ENCODE measurements at regions not wholly inside any gene's neighbourhood (a gene's known extent, or its start where the extent isn't known, plus 50 kb on each side); places are given as distances from the start of the nearest gene placed in this dataset.
"Not testable (repeated sequence)": the region's sequence is repeated elsewhere in the genome, so short reads cannot be mapped to it uniquely, and the experiment has no call there.

- not testable (repeated sequence) for H3K36me3 ChIP-seq (ENCODE audit: control insufficient read depth, low read length); H3K4me1 ChIP-seq (ENCODE audit: control insufficient read depth, low read length); H3K4me3 ChIP-seq (ENCODE audit: low read length); H3K27me3 ChIP-seq (ENCODE audit: control insufficient read depth, low read length); H3K9me2 ChIP-seq (replicated peaks; ENCODE audit: control insufficient read depth, low read length); H3F3A ChIP-seq (ENCODE audit: control insufficient read depth, insufficient read depth); H3K4me2 ChIP-seq (ENCODE audit: low read length); H3K27ac ChIP-seq (ENCODE audit: low read depth, low read length); H3K79me2 ChIP-seq (ENCODE audit: control insufficient read depth, low read length); H4K20me1 ChIP-seq (ENCODE audit: control insufficient read depth, insufficient read depth, low read depth, low read length); H3K9me3 ChIP-seq (ENCODE audit: control insufficient read depth, insufficient read depth, low read length)
Observed at GRCh38 chr4:67412153-67412712, 133.1 kb downstream of the CENPC start.

- no peak overlapping the region for H3K27ac ChIP-seq (ENCODE audit: low read depth, low read length)
- no peaks in the 10 kb centered on the region for H3K36me3 ChIP-seq (ENCODE audit: control insufficient read depth, low read length)
- H3K9me3 ChIP-seq (ENCODE audit: control insufficient read depth, insufficient read depth, low read length), result no peaks in the 10 kb centered on the region
- no peak overlapping the region for H3K4me3 ChIP-seq (ENCODE audit: low read length)
- H3F3A ChIP-seq (ENCODE audit: control insufficient read depth, insufficient read depth), result no peaks in the 10 kb centered on the region
- no peak overlapping the region for H3K4me2 ChIP-seq (ENCODE audit: low read length)
- no peaks in the 10 kb centered on the region for H3K27me3 ChIP-seq (ENCODE audit: control insufficient read depth, low read length)
- H3K4me1 ChIP-seq (ENCODE audit: control insufficient read depth, low read length), result no peaks in the 10 kb centered on the region
- no peak for TF ChIP-seq CTCF (IDR thresholded peaks at IDR 0.05; ENCODE audit: low read depth, low read length, poor library complexity, severe bottlenecking)
- no peak for TF ChIP-seq EZH2phosphoT487 (IDR thresholded peaks at IDR 0.05; ENCODE audit: borderline replicate concordance, low read length)
- H4K20me1 ChIP-seq (ENCODE audit: control insufficient read depth, insufficient read depth, low read depth, low read length), result no peaks in the 10 kb centered on the region
- no peaks in the 10 kb centered on the region for H3K79me2 ChIP-seq (ENCODE audit: control insufficient read depth, low read length)
- no peaks in the 10 kb centered on the region for H3K9me2 ChIP-seq (replicated peaks; ENCODE audit: control insufficient read depth, low read length)
Observed at GRCh38 chr4:67403342-67403741, 142.0 kb downstream of the CENPC start.

GRCh38 chr4:67401902-67402301, 143.4 kb downstream of the CENPC start:
- no peak for TF ChIP-seq CTCF (IDR thresholded peaks at IDR 0.05; ENCODE audit: low read depth, low read length, poor library complexity, severe bottlenecking)
- no peak for TF ChIP-seq EZH2phosphoT487 (IDR thresholded peaks at IDR 0.05; ENCODE audit: borderline replicate concordance, low read length)

DNA sequence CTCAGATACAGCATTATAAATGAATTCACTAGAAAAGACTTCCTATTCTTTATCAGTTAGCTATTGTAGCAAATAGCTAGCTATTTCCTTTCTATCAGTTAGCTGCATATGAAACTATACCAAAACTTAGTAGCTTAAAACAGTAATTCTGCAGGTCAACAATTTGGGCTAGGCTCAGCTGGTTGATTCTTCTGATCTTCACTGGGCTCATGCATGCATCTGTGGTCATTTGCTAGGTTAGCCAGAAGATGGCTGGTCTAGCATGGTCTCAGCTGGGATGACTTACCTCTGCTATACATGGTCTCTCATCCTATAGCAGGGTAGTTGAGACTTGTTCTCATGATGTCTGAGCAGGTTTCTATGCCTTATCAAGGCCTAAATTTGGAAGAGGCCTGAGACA, 147.4 kb downstream of the CENPC start:
- no peaks in the 10 kb centered on the region for H4K20me1 ChIP-seq (ENCODE audit: control insufficient read depth, insufficient read depth, low read depth, low read length)
- no peaks in the 10 kb centered on the region for H3K9me3 ChIP-seq (ENCODE audit: control insufficient read depth, insufficient read depth, low read length)
- TF ChIP-seq EZH2phosphoT487 (IDR thresholded peaks at IDR 0.05; ENCODE audit: borderline replicate concordance, low read length) (no peak), CTCF (IDR thresholded peaks at IDR 0.05; ENCODE audit: low read depth, low read length, poor library complexity, severe bottlenecking) (no peak)

More at GRCh38 chr4:67401902-67402301, 143.4 kb downstream of the CENPC start:
- Histone ChIP-seq H3K79me2 (ENCODE audit: control insufficient read depth, low read length) (no peaks in the 10 kb centered on the region), H4K20me1 (ENCODE audit: control insufficient read depth, insufficient read depth, low read depth, low read length) (no peaks in the 10 kb centered on the region), H3F3A (ENCODE audit: control insufficient read depth, insufficient read depth) (no peaks in the 10 kb centered on the region), H3K4me1 (ENCODE audit: control insufficient read depth, low read length) (no peaks in the 10 kb centered on the region), H3K27ac (ENCODE audit: low read depth, low read length) (no peak overlapping the region), H3K4me2 (ENCODE audit: low read length) (no peak overlapping the region), H3K36me3 (ENCODE audit: control insufficient read depth, low read length) (no peaks in the 10 kb centered on the region), H3K9me2 (replicated peaks; ENCODE audit: control insufficient read depth, low read length) (no peaks in the 10 kb centered on the region), H3K27me3 (ENCODE audit: control insufficient read depth, low read length) (no peaks in the 10 kb centered on the region), H3K9me3 (ENCODE audit: control insufficient read depth, insufficient read depth, low read length) (no peaks in the 10 kb centered on the region), H3K4me3 (ENCODE audit: low read length) (no peak overlapping the region)

More for the DNA sequence above, 147.4 kb downstream of the CENPC start:
- no peak overlapping the region for H3K4me3 ChIP-seq (ENCODE audit: low read length)
- H3K27me3 ChIP-seq (ENCODE audit: control insufficient read depth, low read length), result no peaks in the 10 kb centered on the region
- H3K27ac ChIP-seq (ENCODE audit: low read depth, low read length), result no peak overlapping the region
- H3K4me2 ChIP-seq (ENCODE audit: low read length), result no peak overlapping the region
- H3K9me2 ChIP-seq (replicated peaks; ENCODE audit: control insufficient read depth, low read length), result no peaks in the 10 kb centered on the region
- no peaks in the 10 kb centered on the region for H3K79me2 ChIP-seq (ENCODE audit: control insufficient read depth, low read length)
- no peaks in the 10 kb centered on the region for H3K36me3 ChIP-seq (ENCODE audit: control insufficient read depth, low read length)
- no peaks in the 10 kb centered on the region for H3K4me1 ChIP-seq (ENCODE audit: control insufficient read depth, low read length)
- H3F3A ChIP-seq (ENCODE audit: control insufficient read depth, insufficient read depth), result no peaks in the 10 kb centered on the region
